ENCODE measurements at regions not wholly inside any gene's neighbourhood (a gene's known extent, or its start where the extent isn't known, plus 50 kb on each side); places are given as distances from the start of the nearest gene placed in this dataset.

DNA sequence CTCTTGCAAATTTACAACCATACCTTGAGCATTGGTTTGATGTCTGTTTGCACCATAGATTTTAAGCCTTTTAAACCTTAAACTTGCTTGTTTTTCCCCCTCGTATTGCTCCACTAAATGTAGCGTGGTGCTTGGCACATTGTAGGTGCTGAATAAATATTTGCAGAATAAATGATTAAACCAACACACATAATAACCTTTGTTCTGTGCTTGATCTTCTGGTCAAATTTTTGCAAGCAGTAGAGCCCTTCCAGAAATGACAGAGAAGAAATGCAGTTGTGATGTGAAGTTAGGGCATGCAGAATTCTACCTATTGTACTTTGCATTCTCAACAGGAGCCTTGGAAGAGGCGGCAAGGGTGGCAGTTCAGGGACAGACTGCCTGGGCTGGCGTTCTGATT is 394.4 kb upstream of the TBX3 start:
- H3K27me3 ChIP-seq (ENCODE audit: insufficient read depth, low read length), result no peaks in the 10 kb centered on the region
- no peaks in the 10 kb centered on the region for H3K79me2 ChIP-seq (ENCODE audit: insufficient read depth, low read length)
- H4K20me1 ChIP-seq (ENCODE audit: insufficient read depth), result no peaks in the 10 kb centered on the region
- POLR2A ChIA-PET, result no interaction called here
- H3K9me2 ChIP-seq (ENCODE audit: insufficient read depth), result no peaks in the 10 kb centered on the region
- no TSS peak for BruUV-seq (replicated peaks)
- no peak overlapping the region for H2AFZ ChIP-seq (ENCODE audit: low read depth, low read length, poor library complexity, severe bottlenecking)
- intact Hi-C loops (cut with micrococcal nuclease), result no loop called here
- H3K4me3 ChIP-seq (replicated peaks in 1 of 2; ENCODE audit: low read depth in 1 of 2, low read length in 2 of 2), result no peak overlapping the region
- no peak for TF ChIP-seq CEBPB (IDR thresholded peaks at IDR 0.05; ENCODE audit: low read depth)
- TF ChIP-seq EZH2phosphoT487 (IDR thresholded peaks at IDR 0.05; ENCODE audit: borderline replicate concordance), result no peak
- no peak for TF ChIP-seq ZBTB33 (IDR thresholded peaks at IDR 0.05; ENCODE audit: extremely low read depth, insufficient replicate concordance, low read length)
- TF ChIP-seq TCF7L2 (IDR thresholded peaks at IDR 0.05; ENCODE audit: borderline replicate concordance, extremely low read depth, insufficient read depth, insufficient read length), result no peak
- no peak for TF ChIP-seq POLR2A (IDR thresholded peaks at IDR 0.05; ENCODE audit: borderline replicate concordance, extremely low read depth, insufficient read depth, insufficient read length)
- no peak for TF ChIP-seq EZH2 (IDR thresholded peaks at IDR 0.05)
- TF ChIP-seq, protein P1, sequence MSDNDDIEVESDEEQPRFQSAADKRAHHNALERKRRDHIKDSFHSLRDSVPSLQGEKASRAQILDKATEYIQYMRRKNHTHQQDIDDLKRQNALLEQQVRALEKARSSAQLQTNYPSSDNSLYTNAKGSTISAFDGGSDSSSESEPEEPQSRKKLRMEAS (IDR thresholded peaks at IDR 0.05), result no peak
- TF ChIP-seq ZFX (IDR thresholded peaks at IDR 0.05), result no peak
- no peak for TF ChIP-seq FOSL1 (IDR thresholded peaks at IDR 0.05; ENCODE audit: low read depth)
- no peak for TF ChIP-seq SRF (IDR thresholded peaks at IDR 0.05; ENCODE audit: low read depth)
- TF ChIP-seq JUND (IDR thresholded peaks at IDR 0.05), result no peak
- H3K9me3 ChIP-seq (ENCODE audit: control insufficient read depth in 1 of 2, insufficient read depth in 1 of 2, low read depth in 1 of 2, low read length in 2 of 2), result no peaks in the 10 kb centered on the region
- CTCF ChIA-PET, result no interaction called here
- no peaks in the 10 kb centered on the region for H3K4me1 ChIP-seq (ENCODE audit: control insufficient read depth in 1 of 2, insufficient read depth in 2 of 2, low read length in 2 of 2)
- no peak overlapping the region for H3K27ac ChIP-seq (ENCODE audit: low read depth, low read length)
- no peak overlapping the region for H3K9ac ChIP-seq (ENCODE audit: low read length)
- RAD21 ChIA-PET (ENCODE audit: low non-redundant PET in 1 of 2, low total read pairs in 2 of 2, uncharacterized antibody in 2 of 2, unreplicated experiment in 2 of 2), result no interaction called here
- ATAC-seq (no peak), DNase-seq (ENCODE audit: low read depth, low spot score) (no peak)
- H3K36me3 ChIP-seq (ENCODE audit: control insufficient read depth in 1 of 2, insufficient read depth in 2 of 2, low read length in 2 of 2), result no peaks in the 10 kb centered on the region
- H3K4me2 ChIP-seq (ENCODE audit: low read length), result no peak overlapping the region

Measured in HCT116 (cell line).